HG03432 (cell line): ENCODE measurements at regions not wholly inside any gene's neighbourhood (a gene's known extent, or its start where the extent isn't known, plus 50 kb on each side); places are given as distances from the start of the nearest gene placed in this dataset.
A peak's percentile ranks its signal among the peaks of the same experiment; 100 is the strongest.
"Not testable (repeated sequence)": the region's sequence is repeated elsewhere in the genome, so short reads cannot be mapped to it uniquely, and the experiment has no call there.

Source experiments
- ATAC-seq: cut with Tn5 transposase; IDR thresholded peaks from one replicate; pipeline ENCODE4 v1.9.1; 2021; ENCODE audit warnings: mild to moderate bottlenecking, moderate library complexity; ENCODE audit not compliant: unreplicated experiment

- ATAC-seq = no peak
Measured at GRCh38 chr5:17398866-17399835, 98.9 kb upstream of the TAF11L2 start.

- ATAC-seq = no peak
Measured at GRCh38 chr5:17399931-17400330, 98.1 kb upstream of the TAF11L2 start.

- no peak for ATAC-seq
Measured at GRCh38 chr5:17400724-17401469, 97.1 kb upstream of the TAF11L2 start.

GRCh38 chr5:17401470-17402288, 96.4 kb upstream of the TAF11L2 start:
- no peak for ATAC-seq

GRCh38 chr5:17402289-17403121, 95.5 kb upstream of the TAF11L2 start:
- ATAC-seq = no peak

- ATAC-seq = no peak
Measured at GRCh38 chr5:17403695-17404490, 94.1 kb upstream of the TAF11L2 start.

GRCh38 chr5:17405976-17406375, 92.1 kb upstream of the TAF11L2 start:
- ATAC-seq = no peak

GRCh38 chr5:17406423-17406838, 91.6 kb upstream of the TAF11L2 start:
- ATAC-seq = no peak

- no peak for ATAC-seq
Measured at GRCh38 chr5:17411436-17412402, 86.3 kb upstream of the TAF11L2 start.

- peak; percentile 67 for ATAC-seq
Measured at GRCh38 chr5:17412760-17413671, 85.0 kb upstream of the TAF11L2 start.

GRCh38 chr5:17413691-17414090, 84.3 kb upstream of the TAF11L2 start:
- no peak for ATAC-seq

- no peak for ATAC-seq
Measured at GRCh38 chr5:17415321-17415758, 82.7 kb upstream of the TAF11L2 start.

GRCh38 chr5:17416374-17416773, 81.7 kb upstream of the TAF11L2 start:
- ATAC-seq = not testable (repeated sequence)

GRCh38 chr5:17424674-17425073, 73.4 kb upstream of the TAF11L2 start:
- no peak for ATAC-seq

- peak; percentile 48 for ATAC-seq
Measured at GRCh38 chr5:17425385-17426070, 72.5 kb upstream of the TAF11L2 start.

GRCh38 chr5:17426104-17426749, 71.8 kb upstream of the TAF11L2 start:
- ATAC-seq = peak; percentile 90
